GM21526 (cell line): ENCODE measurements at regions not wholly inside any gene's neighbourhood (a gene's known extent, or its start where the extent isn't known, plus 50 kb on each side); places are given as distances from the start of the nearest gene placed in this dataset.
A peak's percentile ranks its signal among the peaks of the same experiment; 100 is the strongest.

Experiments used
- ATAC-seq: cut with Tn5 transposase; IDR thresholded peaks from one replicate; pipeline ENCODE4 v1.9.1; 2021; ENCODE audit warnings: moderate library complexity; ENCODE audit not compliant: unreplicated experiment, low FRiP score

DNA sequence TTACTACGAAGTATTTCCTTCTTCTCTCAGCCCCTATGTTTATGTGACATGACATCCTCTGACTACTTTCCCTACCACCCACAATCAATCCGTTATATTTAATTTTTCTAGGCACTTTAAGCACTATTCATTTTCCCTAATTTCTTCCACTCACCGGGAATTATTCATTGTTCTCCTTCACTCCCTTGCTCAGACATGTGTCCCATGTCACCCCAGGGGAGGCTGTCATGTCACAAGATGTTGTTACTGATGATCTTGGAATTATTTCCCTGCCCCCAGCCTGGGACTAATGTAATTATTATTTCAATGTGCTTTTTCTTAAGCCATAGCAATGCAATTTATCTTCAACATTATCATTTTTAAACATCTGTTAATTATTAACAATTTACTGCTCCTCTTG, 317.2 kb downstream of the PHF14 start:
- ATAC-seq: no peak

DNA sequence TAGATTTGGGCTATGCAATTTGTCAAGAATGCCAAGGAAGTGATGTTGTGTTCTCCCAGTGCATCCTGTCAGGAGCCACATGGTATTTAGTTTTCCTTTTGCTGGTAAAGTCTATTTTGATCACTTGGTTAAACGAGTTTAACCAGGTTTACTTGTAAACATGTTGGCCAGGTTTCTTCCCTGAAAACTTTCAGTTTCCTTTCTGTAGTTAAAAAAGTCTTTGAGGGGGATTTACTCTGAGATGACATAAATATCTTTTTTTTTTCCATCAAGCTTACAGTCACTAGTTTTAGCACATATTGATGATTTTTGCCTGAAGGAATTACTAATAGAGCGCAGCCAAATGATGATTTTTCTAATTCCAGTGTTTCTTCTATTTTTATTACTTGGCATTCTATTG, 320.5 kb downstream of the PHF14 start:
- no peak for ATAC-seq

DNA sequence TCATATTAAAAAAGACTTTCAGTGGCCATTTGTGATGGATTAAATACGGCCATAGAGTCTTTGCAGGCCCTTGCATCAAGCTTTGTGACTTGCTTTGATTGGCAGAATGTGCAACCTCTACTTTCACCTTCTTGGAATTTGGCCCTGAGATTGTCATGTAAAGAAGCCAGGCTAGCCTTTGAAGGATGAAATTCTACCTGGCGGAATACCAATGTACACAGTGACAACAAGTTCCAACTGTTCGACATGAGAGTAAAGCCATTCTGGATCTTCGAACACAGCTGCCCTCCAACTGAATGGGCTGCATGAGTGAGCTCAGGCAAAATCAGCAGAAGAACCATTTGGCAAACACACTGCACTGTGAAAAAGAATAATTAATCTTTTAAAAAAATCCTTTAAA, 321.3 kb downstream of the PHF14 start:
- no peak for ATAC-seq

- ATAC-seq: no peak
Measured at GRCh38 chr7:11297126-11297625, 323.5 kb downstream of the PHF14 start.

GRCh38 chr7:11297764-11298163, 324.1 kb downstream of the PHF14 start:
- no peak for ATAC-seq

- ATAC-seq: no peak
Measured at GRCh38 chr7:11298220-11298619, 324.5 kb downstream of the PHF14 start.

DNA sequence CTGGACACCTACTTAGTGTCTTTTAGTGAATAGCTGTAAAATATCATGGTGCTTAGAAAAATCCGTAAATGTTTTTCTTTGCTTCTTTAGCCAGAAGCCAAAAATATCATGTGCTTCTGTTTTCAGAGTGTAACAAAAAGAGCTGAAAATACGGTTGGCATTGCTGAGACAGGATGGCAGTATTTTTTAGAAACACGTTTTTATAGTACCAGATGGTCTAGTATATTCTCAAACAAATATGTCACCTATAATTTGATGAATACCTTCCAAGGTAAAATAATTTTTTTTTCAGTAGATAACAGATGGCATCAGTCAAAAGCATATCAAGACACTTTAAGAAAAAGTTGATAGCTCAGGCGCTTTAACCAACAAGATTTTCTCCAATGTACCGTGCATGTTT, 326.6 kb downstream of the PHF14 start:
- ATAC-seq: no peak

DNA sequence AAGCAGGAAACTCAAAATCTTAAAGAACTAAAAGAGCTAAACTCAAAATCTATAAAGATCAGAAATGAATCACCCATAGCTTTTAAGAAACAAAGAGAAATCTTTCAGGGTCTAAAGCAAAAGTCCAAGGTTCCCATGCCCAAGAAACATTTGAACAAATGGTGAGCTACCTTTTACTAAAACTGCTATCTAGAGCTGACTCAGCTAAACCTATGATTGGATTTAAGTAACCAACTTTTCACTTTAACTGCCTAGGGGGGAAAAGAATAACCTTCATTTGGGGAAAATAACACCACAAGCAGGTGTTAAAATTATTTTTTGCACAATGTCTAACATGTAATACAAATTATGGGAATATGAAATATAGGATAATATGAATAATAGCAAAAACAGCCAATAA, 328.4 kb downstream of the PHF14 start:
- ATAC-seq: no peak

DNA sequence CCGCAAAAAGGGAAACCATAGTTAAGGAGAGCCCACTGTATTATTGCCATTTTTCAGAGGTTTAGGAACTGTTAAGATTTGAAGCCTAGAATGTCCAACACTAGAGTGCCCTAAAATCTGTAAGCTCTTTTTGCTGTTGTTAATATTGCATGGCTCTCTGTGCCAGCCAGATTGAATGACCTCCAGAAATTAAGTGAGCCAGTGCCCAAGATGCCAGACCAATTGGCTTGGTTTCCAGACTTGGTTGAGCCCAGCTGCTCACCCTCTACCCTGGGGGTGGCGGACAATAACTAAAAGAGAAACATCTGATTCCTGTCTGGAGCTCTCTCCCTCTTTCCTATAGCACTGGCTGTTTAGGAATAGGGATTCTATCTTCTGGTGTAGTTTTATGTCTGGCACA, 340.1 kb downstream of the PHF14 start:
- ATAC-seq: no peak

DNA sequence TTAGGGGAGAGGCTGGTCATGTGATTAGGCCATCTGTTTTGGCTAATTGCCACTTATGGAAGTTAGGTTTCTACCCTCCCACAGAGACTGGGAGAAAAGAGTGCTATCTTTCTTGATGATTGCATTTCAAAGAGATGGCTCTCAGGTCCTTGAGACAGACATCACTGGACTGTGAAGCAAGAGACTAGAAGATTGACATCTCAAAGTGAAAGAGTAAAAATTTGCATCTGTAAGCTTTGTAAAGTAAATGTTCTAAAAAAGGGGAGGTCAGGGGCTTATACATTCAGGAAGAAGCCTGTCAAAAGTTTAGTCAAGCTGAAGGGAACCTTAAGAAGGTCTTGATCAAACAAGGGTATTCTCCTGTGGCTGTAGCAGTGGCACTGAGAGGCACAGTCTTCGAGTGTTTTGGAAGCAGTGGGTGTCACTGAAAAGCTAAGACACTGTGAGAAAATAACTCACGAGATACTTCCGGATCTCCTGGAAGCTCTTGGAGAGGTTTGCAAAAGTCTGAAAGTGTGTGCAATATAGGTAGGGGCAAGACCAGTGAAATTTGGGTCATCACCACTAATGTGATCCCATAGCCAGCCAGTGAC, 342.1 kb downstream of the PHF14 start:
- ATAC-seq: peak; percentile 73

- peak; percentile 65 for ATAC-seq
Measured at GRCh38 chr7:11317766-11318165, 344.1 kb downstream of the PHF14 start.

DNA sequence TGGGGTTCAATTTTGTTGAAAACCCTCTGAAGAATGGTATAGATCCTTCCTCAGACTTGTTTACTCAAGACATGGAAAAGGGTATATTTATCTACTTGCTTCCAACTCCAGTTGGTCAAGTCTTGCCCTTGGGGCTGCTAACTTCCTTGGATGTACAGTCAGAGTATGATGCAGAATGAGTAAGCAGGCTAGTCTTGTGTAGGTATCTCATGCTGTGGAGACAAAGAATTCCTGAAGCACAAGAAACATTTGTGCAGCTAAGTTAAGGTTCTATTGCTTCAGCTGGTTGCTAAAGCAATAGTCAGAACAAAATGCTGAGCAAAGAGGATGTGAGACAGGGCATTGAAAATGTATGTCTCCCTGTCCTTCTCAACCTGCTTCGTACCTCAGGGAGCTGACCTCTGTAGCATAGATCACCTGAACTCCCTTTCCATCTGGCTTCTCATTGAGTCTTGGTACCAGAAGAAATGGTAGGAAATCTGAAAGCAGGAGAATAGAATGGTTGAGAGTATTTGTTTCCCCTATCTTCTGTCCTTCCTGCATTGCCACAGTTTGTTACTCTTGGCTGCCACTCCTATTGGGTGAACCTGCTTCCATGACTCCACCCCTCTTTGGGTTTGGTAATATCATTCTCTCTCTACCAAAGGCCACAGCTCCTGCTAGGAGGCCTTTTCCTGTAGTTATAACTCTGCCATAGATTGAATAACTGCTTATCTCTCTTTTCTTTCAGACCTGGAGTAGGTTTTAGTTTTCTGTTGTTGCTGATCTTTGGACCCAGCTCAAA, 346.0 kb downstream of the PHF14 start:
- no peak for ATAC-seq
